HG02678 (cell line): ENCODE measurements at regions not wholly inside any gene's neighbourhood (a gene's known extent, or its start where the extent isn't known, plus 50 kb on each side); places are given as distances from the start of the nearest gene placed in this dataset.

Source experiments
- ATAC-seq: cut with Tn5 transposase; IDR thresholded peaks from one replicate; pipeline ENCODE4 v1.9.1; 2021; ENCODE audit warnings: mild to moderate bottlenecking, moderate library complexity; ENCODE audit not compliant: unreplicated experiment

GRCh38 chr2:219692521-219692920 lies 65.1 kb downstream of the SLC4A3 start:
- ATAC-seq: no peak

GRCh38 chr2:219695145-219695709 lies 67.8 kb downstream of the SLC4A3 start:
- ATAC-seq: no peak

GRCh38 chr2:219697811-219698747 lies 70.6 kb downstream of the SLC4A3 start:
- ATAC-seq: no peak

- no peak for ATAC-seq
Measured at GRCh38 chr2:219698748-219699439, 71.5 kb downstream of the SLC4A3 start.

GRCh38 chr2:219699440-219699821 lies 72.0 kb downstream of the SLC4A3 start:
- ATAC-seq: no peak

GRCh38 chr2:219701847-219702634 lies 74.6 kb downstream of the SLC4A3 start:
- no peak for ATAC-seq

GRCh38 chr2:219702796-219703545 lies 75.5 kb downstream of the SLC4A3 start:
- no peak for ATAC-seq

GRCh38 chr2:219704878-219705277 lies 77.4 kb downstream of the SLC4A3 start:
- ATAC-seq: no peak

GRCh38 chr2:219706823-219707281 lies 79.4 kb downstream of the SLC4A3 start:
- ATAC-seq: no peak

GRCh38 chr2:219707496-219708285 lies 80.3 kb downstream of the SLC4A3 start:
- ATAC-seq: no peak

- ATAC-seq: no peak
Measured at GRCh38 chr2:219709331-219709761, 81.9 kb downstream of the SLC4A3 start.

GRCh38 chr2:219713110-219713509 lies 85.7 kb downstream of the SLC4A3 start:
- peak; percentile 54 for ATAC-seq

GRCh38 chr2:219714681-219715400 lies 87.4 kb downstream of the SLC4A3 start:
- no peak for ATAC-seq

- ATAC-seq: no peak
Measured at GRCh38 chr2:219718066-219718465, 90.6 kb downstream of the SLC4A3 start.

- no peak for ATAC-seq
Measured at GRCh38 chr2:219719521-219719920, 92.1 kb downstream of the SLC4A3 start.

- no peak for ATAC-seq
Measured at GRCh38 chr2:219720956-219721355, 93.5 kb downstream of the SLC4A3 start.

GRCh38 chr2:219722276-219722879 lies 94.9 kb downstream of the SLC4A3 start:
- ATAC-seq: no peak

- ATAC-seq: no peak
Measured at GRCh38 chr2:219723311-219723710, 95.9 kb downstream of the SLC4A3 start.
